HG03442 (cell line): ENCODE measurements at regions not wholly inside any gene's neighbourhood (a gene's known extent, or its start where the extent isn't known, plus 50 kb on each side); places are given as distances from the start of the nearest gene placed in this dataset.
"Not testable (repeated sequence)": the region's sequence is repeated elsewhere in the genome, so short reads cannot be mapped to it uniquely, and the experiment has no call there.

Experiments used
- ATAC-seq: cut with Tn5 transposase; IDR thresholded peaks from one replicate; pipeline ENCODE4 v1.9.1; 2021; ENCODE audit warnings: mild to moderate bottlenecking, moderate library complexity; ENCODE audit not compliant: unreplicated experiment

DNA sequence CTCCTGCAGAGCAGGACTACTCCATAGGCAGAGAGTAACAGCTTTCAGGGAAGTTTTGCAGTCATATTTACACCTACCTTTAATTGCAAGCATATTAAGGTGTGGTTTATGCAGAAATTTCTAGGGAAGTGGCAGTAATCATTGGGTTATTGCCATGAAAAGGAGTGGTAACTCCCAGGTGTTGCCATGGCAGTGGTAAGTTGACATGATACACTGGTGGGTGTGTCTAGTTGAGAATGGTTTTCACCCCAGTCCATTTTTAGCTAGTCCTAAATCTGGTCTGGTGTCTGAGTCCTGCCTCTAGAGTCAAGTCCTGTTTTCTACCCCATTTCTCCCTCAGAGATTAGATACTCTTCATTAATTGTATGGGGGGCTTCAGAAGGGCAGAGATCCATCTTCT, 128.4 kb upstream of the GMNC start:
- ATAC-seq = no peak

DNA sequence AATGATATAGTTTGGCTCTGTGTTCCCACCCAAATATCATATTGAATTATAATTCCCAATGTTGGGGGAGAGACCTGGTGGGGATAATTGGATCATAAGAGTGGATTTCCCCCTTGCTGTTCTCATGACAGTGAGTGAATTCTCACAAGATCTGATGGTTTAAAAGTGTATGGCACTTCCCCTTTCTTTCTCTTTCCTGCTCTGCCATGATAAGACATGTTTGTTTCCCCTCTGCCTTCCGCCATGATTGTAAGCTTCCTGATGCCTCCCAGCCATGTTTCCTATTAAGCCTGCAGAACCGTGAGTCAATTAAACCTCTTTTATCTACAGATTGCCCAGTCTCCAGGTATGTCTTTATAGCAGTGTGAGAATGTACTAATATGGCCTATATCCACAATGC, 126.7 kb upstream of the GMNC start:
- no peak for ATAC-seq

DNA sequence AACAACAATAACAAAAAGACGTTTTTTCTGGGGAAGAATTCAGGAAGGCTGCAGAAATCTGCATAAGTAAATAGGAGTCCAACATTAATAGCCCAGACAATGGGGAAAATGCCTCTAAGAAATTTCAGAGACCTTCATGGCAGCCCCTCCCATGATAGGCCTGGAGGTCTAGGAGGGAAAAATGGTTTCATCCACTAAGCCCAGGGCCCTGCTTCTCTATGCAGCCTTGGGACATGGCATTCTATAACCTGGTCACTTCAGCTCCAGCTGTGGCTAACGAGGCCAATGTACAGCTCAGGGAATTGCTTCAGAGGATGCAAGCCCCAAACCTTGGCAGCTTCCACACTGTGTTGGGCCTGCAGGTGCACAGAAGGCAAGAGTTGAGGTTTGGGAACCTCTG, 125.6 kb upstream of the GMNC start:
- no peak for ATAC-seq

DNA sequence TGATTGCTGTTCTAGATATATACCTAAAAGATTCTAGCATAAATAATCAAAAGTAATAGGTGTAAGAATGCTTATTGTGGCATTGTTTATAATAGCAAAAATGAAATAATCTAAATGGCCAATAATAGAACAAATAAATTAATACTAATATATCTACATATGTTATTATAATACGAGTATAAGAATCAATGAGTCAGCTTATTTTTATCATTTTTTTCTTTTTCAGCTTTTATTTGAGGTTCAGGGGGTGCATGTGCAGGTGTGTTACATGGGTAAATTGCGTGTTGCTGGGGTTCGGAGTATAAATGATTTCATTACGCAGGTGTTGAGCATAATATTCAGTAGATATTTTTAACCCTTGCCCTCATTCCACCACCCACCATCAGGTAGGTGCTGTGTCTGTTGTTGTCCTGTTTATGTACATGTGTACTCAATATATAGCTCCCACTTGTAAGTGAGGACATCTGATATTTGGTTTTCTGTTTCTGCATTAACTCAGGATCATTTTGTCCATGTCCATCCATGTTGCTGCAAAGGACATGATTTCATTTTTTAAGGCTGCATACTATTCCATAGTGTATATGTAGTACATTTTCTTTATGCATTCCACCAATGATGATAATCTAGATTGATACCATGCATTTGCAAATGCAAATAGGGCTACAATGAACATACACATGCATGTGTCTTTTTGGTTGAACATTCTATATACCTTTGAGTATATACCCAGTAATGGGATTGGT, 122.2 kb upstream of the GMNC start:
- no peak for ATAC-seq

GRCh38 chr3:190983875-190984274, 121.4 kb upstream of the GMNC start:
- ATAC-seq = no peak

- no peak for ATAC-seq
Measured at GRCh38 chr3:190973771-190974170, 111.3 kb upstream of the GMNC start.

- ATAC-seq = no peak
Measured at GRCh38 chr3:190972840-190973270, 110.4 kb upstream of the GMNC start.

DNA sequence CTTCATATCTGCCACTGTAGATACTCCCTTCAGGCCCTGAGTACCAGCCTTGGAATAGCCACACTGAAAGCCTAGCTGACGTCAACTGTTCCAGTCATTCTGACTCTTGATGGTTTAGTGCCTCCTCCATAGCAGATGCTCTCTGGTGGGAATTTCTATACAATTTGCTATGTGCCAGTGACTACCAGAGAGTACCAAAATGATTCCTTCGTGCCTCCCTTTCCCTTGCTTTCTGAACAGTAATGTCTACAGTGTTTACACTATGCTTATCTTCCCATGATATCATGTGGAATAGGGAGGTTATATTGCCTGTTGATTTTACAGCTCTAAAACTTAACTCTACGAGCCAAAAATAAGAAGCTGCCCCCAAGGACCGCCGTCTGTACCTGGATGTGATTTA, 109.7 kb upstream of the GMNC start:
- no peak for ATAC-seq

DNA sequence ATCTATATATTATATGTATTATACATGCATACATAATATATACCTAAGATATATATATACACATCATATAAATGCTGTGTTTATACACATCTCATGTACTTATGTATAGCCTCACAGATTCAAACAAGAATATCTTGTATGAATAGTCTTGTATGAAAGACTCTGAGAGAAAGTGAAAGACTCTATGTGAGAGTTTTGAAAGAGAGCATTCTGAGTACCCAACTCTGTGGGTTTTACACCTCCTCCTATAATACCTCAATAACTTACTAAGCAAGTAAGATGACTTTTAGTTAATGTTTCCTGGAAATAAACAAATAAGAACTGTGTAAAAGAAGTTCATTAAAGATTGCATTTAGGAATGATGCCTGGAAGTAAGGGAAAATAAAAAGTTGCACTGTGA, 108.1 kb upstream of the GMNC start:
- no peak for ATAC-seq

- no peak for ATAC-seq
Measured at GRCh38 chr3:190968616-190969015, 106.1 kb upstream of the GMNC start.

DNA sequence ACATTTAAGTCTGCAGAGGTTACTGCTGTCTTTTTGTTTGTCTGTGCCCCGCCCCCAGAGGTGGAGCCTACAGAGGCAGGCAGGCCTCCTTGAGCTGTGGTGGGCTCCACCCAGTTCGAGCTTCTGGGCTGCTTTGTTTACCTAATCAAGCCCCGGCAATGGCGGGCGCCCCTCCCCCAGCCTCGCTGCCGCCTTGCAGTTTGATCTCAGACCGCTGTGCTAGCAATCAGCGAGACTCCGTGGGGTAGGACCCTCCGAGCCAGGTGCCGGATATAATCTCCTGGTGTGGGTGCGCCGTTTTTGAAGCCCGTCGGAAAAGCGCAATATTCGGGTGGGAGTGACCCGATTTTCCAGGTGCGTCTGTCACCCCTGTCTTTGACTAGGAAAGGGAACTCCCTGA, 102.4 kb upstream of the GMNC start:
- ATAC-seq = not testable (repeated sequence)

DNA sequence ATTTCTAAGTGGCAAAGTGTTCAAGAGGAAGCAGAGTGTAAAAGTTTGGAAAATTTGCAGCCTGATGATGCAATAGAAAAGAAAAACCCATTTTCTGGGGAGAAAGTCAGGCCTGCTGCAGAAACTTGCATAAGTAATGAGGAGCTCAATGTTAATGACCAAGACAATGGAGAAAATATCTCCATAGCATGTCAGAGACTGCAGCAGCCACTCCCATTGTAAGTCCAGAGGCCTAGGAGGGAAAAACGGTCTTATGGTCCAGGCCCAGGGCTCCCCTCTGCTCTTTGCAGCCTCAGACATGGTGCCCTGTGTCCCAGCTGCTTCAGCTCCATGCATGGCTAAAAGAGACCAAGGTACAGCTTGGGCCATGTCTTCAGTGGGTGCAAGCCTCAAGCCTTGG, 96.6 kb upstream of the GMNC start:
- ATAC-seq = no peak

DNA sequence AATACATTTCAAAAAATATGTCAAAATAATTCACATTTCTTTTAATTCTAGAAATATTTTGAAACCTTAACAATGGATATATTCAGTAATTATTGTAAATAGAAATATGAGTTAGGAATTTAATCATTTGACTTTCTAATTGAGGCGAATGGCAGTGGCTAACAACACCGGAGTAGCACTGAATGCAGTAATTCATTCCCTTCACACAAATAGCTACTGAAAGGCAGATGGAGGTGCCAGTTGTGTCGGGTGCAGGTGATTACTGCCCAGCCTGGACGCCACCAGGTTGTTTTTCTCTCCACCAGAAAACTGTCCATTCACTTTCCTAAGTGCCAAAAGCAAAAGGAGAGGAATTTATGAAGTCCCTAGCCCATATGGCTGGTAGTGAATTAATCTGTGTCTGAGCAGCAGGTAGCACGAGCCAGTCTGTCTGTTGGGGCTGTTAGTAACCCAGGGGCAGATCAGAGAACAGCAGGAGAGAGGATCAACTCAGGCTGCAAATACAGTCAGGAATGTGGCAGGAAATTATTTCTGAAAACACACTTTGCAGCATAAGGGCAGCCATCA, 79.3 kb upstream of the GMNC start:
- no peak for ATAC-seq

DNA sequence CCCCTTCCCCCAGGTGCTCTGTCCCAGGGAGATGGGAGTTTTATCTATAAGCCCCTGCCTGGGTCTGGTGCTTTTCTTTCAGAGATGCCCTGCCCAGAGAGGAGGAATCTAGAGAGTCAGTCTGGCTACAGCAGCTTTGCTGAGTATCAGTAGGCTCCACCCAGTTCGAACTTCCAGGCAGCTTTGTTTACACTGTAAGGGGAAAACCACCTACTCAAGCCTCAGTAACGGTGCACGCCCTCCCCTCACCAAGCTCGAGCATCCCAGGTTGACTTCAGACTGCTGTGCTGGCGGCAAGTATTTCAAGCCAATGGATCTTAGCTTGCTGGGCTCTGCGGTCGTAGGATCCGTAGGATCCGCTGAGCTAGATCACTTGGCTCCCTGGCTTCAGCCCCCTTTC, 72.1 kb upstream of the GMNC start:
- ATAC-seq = not testable (repeated sequence)

DNA sequence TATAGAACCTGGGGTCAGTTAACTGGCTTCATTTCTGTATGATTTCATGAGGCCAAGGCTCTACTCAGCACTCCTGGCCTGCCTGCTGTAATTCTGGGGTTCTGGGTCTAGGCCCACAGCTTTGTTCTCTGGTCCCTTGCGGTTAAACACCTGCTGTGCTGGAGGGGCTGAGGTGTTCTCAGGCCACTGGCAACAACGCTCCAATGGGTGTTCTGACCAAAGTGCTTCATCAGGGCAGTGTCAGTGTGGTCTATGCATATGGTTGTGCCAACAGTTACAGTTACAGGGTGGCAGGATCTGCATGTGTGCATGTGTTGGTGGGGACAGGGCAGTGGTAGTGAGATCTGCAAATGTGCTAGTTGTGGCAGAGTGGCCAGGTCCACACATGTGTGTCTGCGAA, 64.1 kb upstream of the GMNC start:
- ATAC-seq = no peak

DNA sequence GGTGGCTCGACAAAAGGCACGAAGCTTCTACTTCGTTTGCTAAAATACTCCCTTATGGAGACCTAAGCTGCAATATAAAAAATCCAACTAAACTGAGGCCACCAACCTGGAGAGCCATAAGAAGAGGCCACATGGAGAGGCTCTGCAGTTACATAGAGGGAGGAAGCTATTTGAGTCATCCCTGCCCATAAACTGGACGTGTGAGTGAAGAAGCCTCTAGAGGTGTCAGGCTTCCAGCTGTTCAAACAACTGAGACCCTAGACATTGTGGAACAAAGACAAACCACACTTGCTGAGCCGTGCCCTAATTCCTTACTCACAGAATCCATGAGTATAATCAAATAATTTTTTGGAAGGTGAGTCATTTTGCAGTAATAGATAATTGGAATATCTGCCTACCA, 50.2 kb upstream of the GMNC start:
- ATAC-seq = no peak
